Neuronal stem cell (in vitro differentiated cells): ENCODE measurements at regions not wholly inside any gene's neighbourhood (a gene's known extent, or its start where the extent isn't known, plus 50 kb on each side); places are given as distances from the start of the nearest gene placed in this dataset.

Experiments used
- DNase-seq: peaks from one replicate; pipeline ENCODE4 v3.0.0-alpha.2; 2013; ENCODE audit warnings: low spot score
- H2AFZ ChIP-seq: one replicate; pipeline ENCODE4 v1.6.1; 2013; ENCODE audit warnings: mild to moderate bottlenecking, low read length, inconsistent platforms
- H2AK5ac ChIP-seq: 2 replicates; pipeline ENCODE4 v1.6.1; 2013; ENCODE audit warnings: low read depth, mild to moderate bottlenecking, inconsistent platforms, low read length, moderate library complexity, mixed read lengths
- H2BK120ac ChIP-seq: 2 replicates; pipeline ENCODE4 v1.6.1; 2013; ENCODE audit warnings: low read depth, mild to moderate bottlenecking, inconsistent platforms, low read length, moderate library complexity, mixed read lengths
- H2BK12ac ChIP-seq: one replicate; pipeline ENCODE4 v1.6.1; 2013; ENCODE audit warnings: low read length, inconsistent platforms
- H2BK15ac ChIP-seq: 2 replicates; pipeline ENCODE4 v1.6.1; 2013; ENCODE audit warnings: mild to moderate bottlenecking, low read length, inconsistent platforms, mixed read lengths
- H2BK5ac ChIP-seq: one replicate; pipeline ENCODE4 v1.6.1; 2013; ENCODE audit warnings: inconsistent platforms, mild to moderate bottlenecking, low read length, moderate library complexity
- H3K14ac ChIP-seq: one replicate; pipeline ENCODE4 v1.6.1; 2013; ENCODE audit warnings: low read length, inconsistent platforms
- H3K18ac ChIP-seq: 2 replicates; pipeline ENCODE4 v1.6.1; 2013; ENCODE audit warnings: low read length, inconsistent platforms
- H3K23ac ChIP-seq: 2 replicates; pipeline ENCODE4 v1.6.1; 2013; ENCODE audit warnings: low read depth, mild to moderate bottlenecking, mixed read lengths, low read length, inconsistent platforms; ENCODE audit not compliant: poor library complexity
- H3K27ac ChIP-seq: replicated peaks from 3 replicates; pipeline ENCODE4 v1.5.1; 2013; ENCODE audit warnings: low read length, inconsistent platforms
- H3K27me3 ChIP-seq, 3 experiments: 2 replicates each; pipeline ENCODE4 v1.6.1; 2013; ENCODE audit warnings: low read length in 3 of 3, mild to moderate bottlenecking in 2 of 3, inconsistent platforms in 1 of 3, low read depth in 1 of 3, mixed read lengths in 1 of 3, moderate library complexity in 1 of 3; ENCODE audit not compliant: control insufficient read depth in 3 of 3, insufficient read depth in 3 of 3
- H3K36me3 ChIP-seq, 2 donors: replicated peaks in 1 of 2; 2 replicates each; pipeline ENCODE4 v1.6.1; 2013; ENCODE audit warnings: low read length in 2 of 2; ENCODE audit not compliant: control insufficient read depth in 2 of 2, insufficient read depth in 2 of 2
- H3K4ac ChIP-seq: 2 replicates; pipeline ENCODE4 v1.6.1; 2013; ENCODE audit warnings: inconsistent platforms, mild to moderate bottlenecking, low read length, moderate library complexity
- H3K4me1 ChIP-seq, 2 donors: 1 replicate in 1 of 2; 2 replicates in 1 of 2; pipeline ENCODE4 v1.6.1; 2013; ENCODE audit warnings: low read length in 2 of 2, low read depth in 1 of 2; ENCODE audit not compliant: control insufficient read depth in 2 of 2, insufficient read depth in 1 of 2
- H3K4me2 ChIP-seq: one replicate; pipeline ENCODE4 v1.6.1; 2013; ENCODE audit warnings: mild to moderate bottlenecking, low read length, inconsistent platforms; ENCODE audit not compliant: insufficient read depth, poor library complexity, severe bottlenecking
- H3K4me3 ChIP-seq, 2 donors: 2 replicates each; pipeline ENCODE4 v1.5.1; 2013; ENCODE audit warnings: low read length in 2 of 2, mild to moderate bottlenecking in 2 of 2, inconsistent platforms in 1 of 2, moderate library complexity in 1 of 2
- H3K79me1 ChIP-seq: one replicate; pipeline ENCODE4 v1.6.1; 2013; ENCODE audit warnings: low read depth, mild to moderate bottlenecking, inconsistent platforms, low read length, moderate library complexity
- H3K9ac ChIP-seq: one replicate; pipeline ENCODE4 v1.6.1; 2013; ENCODE audit warnings: mild to moderate bottlenecking, low read depth, low read length, inconsistent platforms; ENCODE audit not compliant: poor library complexity
- H3K9me3 ChIP-seq, 2 donors: replicated peaks in 1 of 2; 2 replicates each; pipeline versions ENCODE3 to v1.6.1; 2013; ENCODE audit warnings: low read length in 2 of 2, mild to moderate bottlenecking in 2 of 2, inconsistent platforms in 1 of 2, low read depth in 1 of 2, mixed read lengths in 1 of 2, moderate library complexity in 1 of 2; ENCODE audit not compliant: control insufficient read depth in 2 of 2, insufficient read depth in 1 of 2
- H4K8ac ChIP-seq: one replicate; pipeline ENCODE4 v1.6.1; 2013; ENCODE audit warnings: low read depth, mild to moderate bottlenecking, inconsistent platforms, low read length, moderate library complexity
- H4K91ac ChIP-seq: one replicate; pipeline ENCODE4 v1.6.1; 2013; ENCODE audit warnings: low read length, low read depth, mild to moderate bottlenecking, inconsistent platforms; ENCODE audit not compliant: poor library complexity
- WGBS, 2 donors: extraction: QIAGEN DNeasy Blood & Tissue Kit; methylation state at CpG; one replicate each; pipeline ENCODE4 v1.1.7; 2013; ENCODE audit warnings: missing lambda C conversion rate in 2 of 2, mixed read lengths in 1 of 2; ENCODE audit not compliant: insufficient read length in 2 of 2, insufficient replicate concordance in 1 of 2; ENCODE audit errors: extremely low coverage in 2 of 2; 5-methylcytosine and 5-hydroxymethylcytosine counted together

GRCh38 chr5:4740156-4740555 lies 400.0 kb upstream of the ADAMTS16 start:
- Histone ChIP-seq H2BK5ac (no peak overlapping the region), H3K4ac (no peak overlapping the region), H2BK120ac (no peak overlapping the region), H3K23ac (no peak overlapping the region), H3K27ac (no peak overlapping the region), H4K91ac (no peak overlapping the region), H2AFZ (no peak overlapping the region), H3K14ac (no peak overlapping the region), H2AK5ac (no peak overlapping the region), H3K9me3 (no peaks in the 10 kb centered on the region), H3K4me2 (no peak overlapping the region), H3K36me3 (no peaks in the 10 kb centered on the region), H3K27me3 (no peaks in the 10 kb centered on the region), H3K4me3 (no peak overlapping the region), H3K9ac (no peak overlapping the region), H3K79me1 (no peaks in the 10 kb centered on the region), H3K18ac (no peak overlapping the region), H2BK12ac (no peak overlapping the region), H3K4me1 (no peaks in the 10 kb centered on the region), H4K8ac (no peak overlapping the region), H2BK15ac (no peak overlapping the region)
- no CpG with 5 or more reads among the region's 8 CpGs for WGBS, 2 donors
- DNase-seq = no peak

DNA sequence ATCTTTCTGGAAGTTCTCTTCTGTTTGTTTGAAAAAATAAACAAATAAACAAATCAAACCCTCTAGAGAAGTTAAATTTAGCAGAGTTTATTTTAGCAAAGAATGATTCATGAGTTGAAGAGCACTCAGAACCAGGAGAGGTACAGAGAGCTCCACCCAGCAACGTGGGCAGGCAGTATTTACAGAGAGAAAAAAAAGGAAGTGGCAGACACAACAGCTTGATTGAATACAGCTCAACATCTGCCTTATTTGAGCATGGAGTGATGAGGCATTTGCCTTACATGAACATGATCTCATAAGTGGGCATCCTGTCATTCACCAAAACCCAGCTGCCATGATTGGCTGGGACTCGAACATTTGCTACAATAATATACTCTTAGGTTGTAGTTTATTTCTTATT lies 381.6 kb upstream of the ADAMTS16 start:
- Histone ChIP-seq H4K91ac (no peak overlapping the region), H3K23ac (no peak overlapping the region), H2BK15ac (no peak overlapping the region), H3K4me3 (no peak overlapping the region), H4K8ac (no peak overlapping the region), H3K4me1 (no peaks in the 10 kb centered on the region), H2BK5ac (no peak overlapping the region), H3K18ac (no peak overlapping the region), H3K4me2 (no peak overlapping the region), H2AFZ (no peak overlapping the region), H3K27ac (no peak overlapping the region), H2AK5ac (no peak overlapping the region), H3K9me3 (no peaks in the 10 kb centered on the region), H2BK120ac (no peak overlapping the region), H3K4ac (no peak overlapping the region), H3K36me3 (no peaks in the 10 kb centered on the region), H3K27me3 (no peaks in the 10 kb centered on the region), H3K14ac (no peak overlapping the region), H3K9ac (no peak overlapping the region), H2BK12ac (no peak overlapping the region), H3K79me1 (no peaks in the 10 kb centered on the region)
- DNase-seq = no peak
- WGBS, 2 donors = no CpG with 5 or more reads among the region's 2 CpGs

DNA sequence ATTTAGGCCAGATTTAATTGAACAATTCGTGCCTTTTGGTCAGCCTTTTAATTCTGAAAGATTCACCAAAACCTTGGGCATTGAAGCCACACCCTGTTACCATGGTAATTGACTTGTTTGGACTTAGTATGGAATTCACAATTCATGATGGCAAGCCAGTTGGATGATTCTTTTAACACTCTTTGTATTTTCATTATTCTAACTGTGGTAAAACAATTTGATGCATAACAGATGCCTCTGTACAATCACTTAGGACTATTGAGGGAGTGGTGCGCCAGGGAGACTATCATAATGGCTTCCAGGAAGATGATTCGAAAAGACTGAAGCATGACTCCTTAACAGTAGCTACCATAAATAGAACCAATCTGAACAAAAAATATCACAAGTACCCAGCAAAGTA lies 381.1 kb upstream of the ADAMTS16 start:
- Histone ChIP-seq H2AK5ac (no peak overlapping the region), H3K18ac (no peak overlapping the region), H3K9me3 (no peaks in the 10 kb centered on the region), H3K79me1 (no peaks in the 10 kb centered on the region), H3K27ac (no peak overlapping the region), H3K9ac (no peak overlapping the region), H2BK12ac (no peak overlapping the region), H3K23ac (no peak overlapping the region), H3K4me2 (no peak overlapping the region), H4K8ac (no peak overlapping the region), H3K36me3 (no peaks in the 10 kb centered on the region), H2BK5ac (no peak overlapping the region), H3K4ac (no peak overlapping the region), H3K27me3 (no peaks in the 10 kb centered on the region), H4K91ac (no peak overlapping the region), H3K14ac (no peak overlapping the region), H2AFZ (no peak overlapping the region), H3K4me1 (no peaks in the 10 kb centered on the region), H3K4me3 (no peak overlapping the region), H2BK120ac (no peak overlapping the region), H2BK15ac (no peak overlapping the region)
- DNase-seq = no peak
- WGBS, 2 donors = no CpG with 5 or more reads among the region's 3 CpGs

- Histone ChIP-seq H3K4me3 (no peak overlapping the region), H3K4me1 (no peaks in the 10 kb centered on the region), H4K91ac (no peak overlapping the region), H3K9me3 (no peaks in the 10 kb centered on the region), H3K36me3 (no peaks in the 10 kb centered on the region), H2AFZ (no peak overlapping the region), H3K4ac (no peak overlapping the region), H2BK5ac (no peak overlapping the region), H2BK15ac (no peak overlapping the region), H3K4me2 (no peak overlapping the region), H2AK5ac (no peak overlapping the region), H2BK120ac (no peak overlapping the region), H3K9ac (no peak overlapping the region), H2BK12ac (no peak overlapping the region), H3K27ac (no peak overlapping the region), H3K27me3 (no peaks in the 10 kb centered on the region), H3K79me1 (no peaks in the 10 kb centered on the region), H4K8ac (no peak overlapping the region), H3K18ac (no peak overlapping the region), H3K14ac (no peak overlapping the region), H3K23ac (no peak overlapping the region)
- WGBS, 2 donors = no CpG with 5 or more reads among the region's 3 CpGs
- no peak for DNase-seq
Observed at GRCh38 chr5:4762316-4762715, 377.8 kb upstream of the ADAMTS16 start.
